ENCODE measurements at regions not wholly inside any gene's neighbourhood (a gene's known extent, or its start where the extent isn't known, plus 50 kb on each side); places are given as distances from the start of the nearest gene placed in this dataset.
"Not testable (repeated sequence)": the region's sequence is repeated elsewhere in the genome, so short reads cannot be mapped to it uniquely, and the experiment has no call there.

DNA sequence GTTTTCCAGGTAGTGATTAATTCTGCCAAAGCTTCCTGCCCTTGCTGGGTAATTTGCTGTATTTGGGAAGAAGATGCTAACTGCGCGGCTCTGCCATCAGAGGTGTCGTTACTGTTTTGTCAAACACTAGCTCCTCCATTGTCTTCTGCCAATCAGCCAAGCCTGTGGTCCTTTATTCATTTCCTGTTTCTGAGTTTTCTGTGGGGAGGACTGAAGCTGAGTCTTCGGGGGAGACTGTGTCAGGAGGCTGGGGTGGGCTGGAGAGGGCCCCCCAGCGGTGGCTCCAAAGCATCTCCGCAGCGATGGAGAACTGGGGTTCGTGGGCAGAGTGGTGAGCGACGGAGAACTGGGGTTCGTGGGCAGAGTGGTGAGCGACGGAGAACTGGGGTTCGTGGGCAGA, 322.9 kb upstream of the B3GAT1 start:
- no peak for DNase-seq (ENCODE audit: low read depth in 2 of 2, low spot score in 1 of 2)

DNA sequence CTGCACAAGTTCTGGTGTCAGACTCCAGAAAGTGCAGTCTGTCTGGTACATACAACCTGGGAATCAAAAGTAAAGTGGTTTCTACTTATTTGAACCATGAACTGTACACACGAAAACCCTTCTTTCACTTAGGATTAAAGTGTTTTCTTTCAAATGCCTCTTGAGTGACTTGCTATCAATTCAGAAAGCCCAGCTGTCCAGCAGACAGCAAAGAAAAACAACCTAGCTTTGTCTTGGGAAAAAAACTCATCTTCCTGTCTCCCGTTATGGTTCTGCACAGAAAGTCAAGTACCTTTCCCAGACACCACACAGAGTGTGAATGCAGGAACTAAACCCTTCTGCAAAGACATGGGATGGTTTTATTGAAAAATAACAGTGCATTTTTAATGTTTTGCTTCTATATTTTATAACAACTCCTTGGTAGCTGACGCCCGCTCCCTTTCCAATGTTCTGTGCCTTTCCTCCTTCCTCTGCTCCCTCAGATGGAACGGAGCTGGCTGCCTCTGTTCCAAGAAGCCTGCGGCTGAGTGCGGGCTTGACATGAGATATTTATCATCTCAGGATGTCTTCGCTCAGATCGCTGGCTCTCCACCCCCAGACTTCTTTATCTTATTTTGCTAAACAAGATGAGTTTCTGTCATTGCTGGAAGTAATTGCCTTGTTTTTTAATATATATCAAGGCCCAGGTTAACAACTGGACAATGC, 322.3 kb upstream of the B3GAT1 start:
- DNase-seq (ENCODE audit: low read depth in 2 of 2, low spot score in 1 of 2), result no peak

DNA sequence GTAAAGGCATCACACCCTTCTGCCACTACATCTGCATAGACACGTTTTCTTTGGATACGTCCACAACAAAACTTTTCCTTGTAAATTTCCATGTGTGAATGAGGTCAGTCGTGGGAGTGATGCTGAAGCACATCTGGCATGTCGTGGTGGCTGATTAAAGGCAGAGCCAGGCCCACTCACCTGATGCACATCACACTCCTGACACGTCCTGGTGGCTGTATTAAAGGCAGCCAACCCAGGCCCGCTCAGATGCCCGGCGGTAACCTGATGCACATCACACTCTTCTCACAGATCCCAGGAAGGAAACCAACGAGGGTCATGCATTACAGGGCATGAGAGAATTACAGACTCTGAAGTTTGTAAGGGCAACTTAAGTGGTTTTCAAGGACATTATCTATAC, 321.6 kb upstream of the B3GAT1 start:
- no peak for DNase-seq (ENCODE audit: low read depth in 2 of 2, low spot score in 1 of 2)

DNA sequence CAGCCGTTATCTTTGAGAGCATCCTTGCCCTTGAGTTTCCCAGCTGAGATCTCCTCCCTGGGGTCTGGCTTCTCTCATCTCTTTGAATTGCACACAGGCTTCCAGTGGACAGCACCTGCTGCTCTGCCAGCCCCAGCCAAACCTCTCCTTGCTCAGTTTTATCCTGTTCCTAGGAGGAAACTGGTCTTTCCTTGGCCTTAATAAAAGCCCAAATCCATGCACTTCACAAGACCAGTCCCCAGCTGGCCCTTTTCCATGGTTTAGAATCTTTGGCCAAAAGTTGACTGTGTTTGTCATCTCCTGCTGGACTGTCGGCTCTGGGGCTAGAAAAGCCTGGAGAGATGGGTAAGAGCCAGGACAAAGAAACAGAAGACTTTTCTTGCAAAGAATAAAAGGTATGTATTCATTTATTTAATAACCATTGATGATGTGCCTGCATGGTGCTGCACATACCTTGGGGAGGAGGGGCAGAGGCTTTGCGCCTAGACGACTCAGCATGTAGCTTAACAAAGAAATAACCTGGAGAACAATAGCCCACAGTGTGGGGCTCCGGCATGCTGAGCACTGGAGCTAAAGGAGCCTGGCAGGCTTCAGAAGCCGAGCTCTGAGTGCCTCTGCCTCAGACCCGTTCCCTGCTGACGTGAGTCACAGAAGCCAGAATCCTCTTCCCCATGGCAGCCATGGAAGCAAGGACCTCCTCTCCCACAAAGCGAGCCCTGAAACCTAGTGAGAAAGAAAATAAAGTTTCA, 319.3 kb upstream of the B3GAT1 start:
- DNase-seq (ENCODE audit: low read depth in 2 of 2, low spot score in 1 of 2), result no peak

DNA sequence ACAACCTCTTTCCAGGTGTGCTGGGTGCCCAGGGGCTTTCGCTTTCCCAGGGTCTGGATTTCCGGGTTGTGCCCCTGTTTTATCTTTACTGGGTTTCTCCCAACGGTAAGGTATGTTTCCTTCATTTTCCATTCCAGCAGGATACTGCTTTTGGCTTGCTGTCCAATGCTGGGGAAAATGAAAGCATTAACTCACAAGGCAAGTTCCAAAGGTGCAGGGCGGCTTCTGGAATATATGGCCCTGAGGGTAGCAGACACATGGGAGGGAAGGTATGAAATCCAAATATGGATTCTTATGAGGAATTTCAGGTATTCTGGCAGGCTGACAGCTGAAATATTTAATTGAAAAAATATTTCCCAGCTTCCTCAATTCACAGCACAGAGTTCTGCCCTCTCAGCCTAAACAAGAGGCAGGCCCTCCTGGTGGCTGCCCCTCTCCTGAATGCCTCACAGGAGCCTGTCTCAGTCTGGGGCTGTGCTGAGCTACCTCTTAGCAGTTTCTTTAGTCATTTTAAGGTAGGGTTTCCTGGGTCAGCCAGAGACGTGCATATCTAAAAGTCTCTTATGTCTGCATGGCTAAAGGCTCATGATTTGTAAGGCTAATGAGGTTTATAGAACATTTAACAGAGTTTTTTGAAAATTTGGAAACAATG, 318.6 kb upstream of the B3GAT1 start:
- DNase-seq (ENCODE audit: low read depth in 2 of 2, low spot score in 1 of 2), result no peak

DNA sequence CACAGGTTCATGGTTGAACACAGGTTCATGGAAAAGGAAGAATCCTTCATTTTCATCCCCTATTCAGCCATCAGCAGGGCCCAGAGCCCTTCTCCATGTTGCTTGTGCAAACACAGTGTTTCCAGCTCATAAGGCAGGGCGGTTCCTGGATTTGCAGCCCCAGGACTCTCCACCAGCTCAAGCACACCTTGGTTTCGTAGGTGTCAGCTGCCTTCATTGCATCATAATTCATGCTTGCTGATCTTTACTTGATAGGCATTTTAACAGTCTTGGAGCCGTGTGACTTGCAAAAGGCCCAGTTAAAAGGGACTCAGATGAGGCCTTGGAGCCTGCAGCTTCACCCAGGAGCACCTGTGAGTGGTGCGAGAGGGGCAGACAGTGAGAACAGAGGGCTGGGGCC, 318.1 kb upstream of the B3GAT1 start:
- no peak for DNase-seq (ENCODE audit: low read depth in 2 of 2, low spot score in 1 of 2)

DNA sequence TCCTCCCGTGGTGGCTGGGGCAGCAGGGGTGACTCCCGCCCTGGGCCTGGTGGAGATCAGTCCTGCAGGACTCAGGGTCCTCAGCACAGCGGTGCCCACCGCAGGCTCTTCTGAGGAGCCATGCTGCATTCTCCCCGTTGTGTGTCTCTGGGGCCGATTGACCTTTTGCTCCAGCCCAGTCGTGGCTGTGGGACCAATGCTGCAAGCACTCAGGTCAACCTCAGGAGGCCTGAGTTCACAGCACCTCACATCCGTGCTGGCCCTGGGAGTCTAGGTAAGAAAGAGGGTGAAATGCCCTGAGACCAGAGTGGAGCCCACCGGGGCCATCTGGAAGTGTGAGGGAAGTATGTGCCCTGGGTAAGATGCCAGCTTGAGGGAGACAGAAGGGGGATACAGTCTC, 316.1 kb upstream of the B3GAT1 start:
- no peak for DNase-seq (ENCODE audit: low read depth in 2 of 2, low spot score in 1 of 2)

DNA sequence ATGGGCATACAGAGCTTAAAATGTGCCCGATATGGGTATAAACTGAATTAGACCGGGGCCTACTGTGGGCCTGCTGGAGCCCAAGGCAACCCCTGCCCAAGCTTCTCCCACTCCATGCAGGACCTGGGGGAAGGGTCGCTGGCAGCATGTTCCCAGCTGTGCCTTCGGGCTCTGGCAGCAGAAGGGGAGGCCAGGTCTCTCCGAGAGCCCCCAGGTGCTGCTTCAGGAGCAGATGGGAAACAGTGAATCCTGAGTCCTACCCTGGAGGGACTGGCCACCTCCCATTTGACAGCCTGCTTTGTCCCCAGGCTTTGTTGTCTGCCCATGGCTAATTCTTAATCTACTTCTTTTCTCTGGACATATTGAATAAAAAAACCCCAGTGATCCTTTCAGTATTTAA, 315.6 kb upstream of the B3GAT1 start:
- DNase-seq (ENCODE audit: low read depth in 2 of 2, low spot score in 1 of 2), result no peak

DNA sequence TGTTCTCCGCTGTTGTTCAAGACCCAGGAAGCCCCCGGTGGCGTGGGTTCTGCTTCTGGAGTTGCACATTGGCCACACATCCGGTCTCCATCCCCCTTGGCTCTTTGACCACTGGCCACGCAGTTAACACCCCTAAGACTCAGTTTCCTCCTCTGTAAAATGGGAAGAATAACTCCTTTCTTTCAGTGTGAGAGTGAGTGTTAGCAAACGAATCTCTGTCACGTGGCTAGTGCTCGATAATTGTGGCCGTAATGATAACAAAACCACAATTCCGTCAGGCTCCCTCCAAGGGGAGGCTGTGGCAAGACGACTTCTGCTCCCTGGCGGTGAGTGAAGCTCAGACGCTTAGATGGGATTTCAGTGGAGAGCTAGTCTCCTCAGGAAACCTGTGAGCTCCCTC, 315.2 kb upstream of the B3GAT1 start:
- DNase-seq (ENCODE audit: low read depth in 2 of 2, low spot score in 1 of 2), result no peak

DNA sequence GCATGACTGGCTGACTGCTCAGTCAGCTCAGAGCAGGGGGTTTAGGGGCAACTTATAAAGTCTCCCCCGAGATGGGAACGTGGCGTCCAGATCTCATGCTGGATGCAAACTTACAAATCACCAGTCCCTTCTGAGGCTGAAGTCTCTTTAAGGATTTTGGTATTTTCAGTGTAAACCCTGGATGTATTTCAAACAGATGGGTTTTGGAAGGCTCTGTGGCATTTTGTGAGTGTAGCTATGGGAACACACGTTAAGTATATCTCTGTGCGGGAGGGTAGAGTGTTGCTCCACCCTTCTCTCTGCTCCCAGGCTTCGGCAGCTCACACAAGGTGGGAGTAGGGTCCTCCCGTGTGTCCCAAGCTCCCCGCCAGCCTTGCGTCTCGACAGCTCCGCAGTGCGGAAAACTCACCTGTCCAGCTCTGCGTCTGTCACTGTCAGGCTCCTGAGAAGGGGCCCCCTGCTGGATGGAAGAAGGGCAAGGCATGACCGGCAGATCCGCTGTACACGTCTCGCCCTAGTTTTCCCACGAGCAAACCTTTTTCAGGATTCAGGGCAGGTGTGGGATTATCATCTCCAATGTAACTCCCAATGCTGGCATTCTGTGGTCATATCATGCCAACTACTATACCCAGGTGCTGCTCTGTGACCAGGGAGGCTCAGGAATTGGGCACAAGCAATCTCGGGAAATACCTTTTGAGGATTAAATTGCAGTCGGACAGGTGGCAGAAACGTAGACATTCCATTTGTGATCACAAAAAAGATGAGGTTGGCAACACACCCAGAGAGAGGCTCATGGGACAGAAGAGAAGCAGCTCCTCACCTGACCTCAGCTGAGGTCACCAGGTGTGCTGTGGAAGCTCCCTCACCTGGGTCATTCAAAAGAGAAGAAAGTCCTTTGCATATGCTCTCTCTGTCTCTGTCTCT, 313.9 kb upstream of the B3GAT1 start:
- DNase-seq (ENCODE audit: low read depth in 2 of 2, low spot score in 1 of 2), result no peak

DNA sequence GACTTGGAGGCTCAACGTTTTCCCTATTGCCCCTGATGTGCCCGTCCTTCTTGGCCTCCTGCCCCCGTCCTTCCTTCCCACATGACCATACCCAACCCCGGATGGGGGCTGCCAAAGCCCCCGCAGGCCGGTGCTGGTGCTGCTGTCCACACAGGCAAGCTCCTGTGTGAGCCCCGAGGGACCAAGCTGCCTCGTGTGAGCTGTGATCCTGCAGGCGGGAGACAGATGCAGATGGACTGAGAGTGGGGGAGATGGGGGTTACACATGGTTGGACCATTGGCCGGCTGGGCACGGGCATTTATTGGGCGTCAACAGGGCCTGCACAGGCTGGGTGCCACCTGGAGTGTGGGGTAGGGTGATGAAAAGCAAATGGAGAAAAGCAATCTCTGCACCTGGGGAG, 313.2 kb upstream of the B3GAT1 start:
- DNase-seq (ENCODE audit: low read depth in 2 of 2, low spot score in 1 of 2), result no peak

DNA sequence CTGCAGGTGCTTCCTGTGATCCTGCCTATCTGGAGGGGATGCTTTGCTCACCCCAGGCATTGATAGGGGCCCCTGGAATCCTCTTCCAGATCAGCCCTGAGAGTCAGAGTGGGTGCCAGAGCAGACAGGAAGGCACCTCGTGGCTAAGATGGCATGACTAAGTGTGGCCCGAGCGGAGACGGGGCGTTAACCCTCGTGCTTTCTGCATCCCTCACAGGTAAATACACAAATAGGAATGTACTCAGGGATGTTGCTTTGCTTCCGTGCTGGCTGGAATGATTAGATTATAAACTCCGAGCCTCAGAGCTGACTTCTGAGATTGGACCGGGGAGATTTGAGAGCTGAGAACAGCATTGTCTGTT, 312.7 kb upstream of the B3GAT1 start:
- no peak for DNase-seq (ENCODE audit: low read depth in 2 of 2, low spot score in 1 of 2)

DNA sequence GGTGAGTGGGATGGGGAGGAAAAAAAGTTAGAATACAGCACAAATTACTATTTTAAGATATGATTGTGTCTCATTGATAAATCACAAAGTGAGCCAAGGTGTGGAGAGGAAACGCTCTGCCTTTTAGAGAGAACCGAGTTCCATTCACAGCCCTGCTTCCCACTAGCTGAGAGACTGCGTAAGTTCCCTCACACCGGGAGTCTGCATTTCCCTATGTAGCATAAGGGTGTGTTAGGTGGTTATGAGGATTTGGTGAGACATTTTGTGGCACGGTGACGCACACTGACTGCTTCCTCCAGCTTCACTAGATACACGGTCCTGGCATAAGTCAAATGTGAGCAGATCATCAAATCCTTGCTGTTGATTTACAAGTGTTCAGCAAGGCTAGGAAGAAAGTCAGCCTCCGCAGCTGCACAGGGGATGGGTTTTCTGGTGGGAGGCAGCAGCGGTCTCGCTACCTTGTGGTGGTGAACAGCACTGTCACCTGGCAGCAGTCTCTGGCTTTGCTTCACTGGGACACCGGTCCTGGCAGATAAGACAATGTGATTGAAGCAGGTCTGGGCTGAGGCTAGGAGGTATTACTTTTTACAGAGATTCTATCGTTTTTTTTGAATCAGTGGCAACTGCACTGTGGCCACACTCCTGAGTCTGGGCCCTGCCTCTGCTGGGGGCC, 312.2 kb upstream of the B3GAT1 start:
- no peak for DNase-seq (ENCODE audit: low read depth in 2 of 2, low spot score in 1 of 2)

DNA sequence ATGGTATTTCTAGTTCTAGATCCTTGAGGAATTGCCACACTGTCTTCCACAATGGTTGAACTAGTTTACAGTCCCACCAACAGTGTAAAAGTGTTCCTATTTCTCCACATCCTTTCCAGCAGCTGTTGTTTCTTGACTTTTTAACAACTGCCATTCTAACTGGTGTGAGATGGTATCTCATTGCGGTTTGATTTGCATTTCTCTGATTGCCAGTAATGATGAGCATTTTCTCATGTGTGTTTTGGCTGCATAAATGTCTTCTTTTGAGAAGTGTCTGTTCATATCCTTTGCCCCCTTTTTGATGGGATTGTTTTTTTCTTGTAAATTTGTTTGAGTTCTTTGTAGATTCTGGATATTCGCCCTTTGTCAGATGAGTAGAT, 308.6 kb upstream of the B3GAT1 start:
- DNase-seq (ENCODE audit: low read depth in 2 of 2, low spot score in 1 of 2), result not testable (repeated sequence)

DNA sequence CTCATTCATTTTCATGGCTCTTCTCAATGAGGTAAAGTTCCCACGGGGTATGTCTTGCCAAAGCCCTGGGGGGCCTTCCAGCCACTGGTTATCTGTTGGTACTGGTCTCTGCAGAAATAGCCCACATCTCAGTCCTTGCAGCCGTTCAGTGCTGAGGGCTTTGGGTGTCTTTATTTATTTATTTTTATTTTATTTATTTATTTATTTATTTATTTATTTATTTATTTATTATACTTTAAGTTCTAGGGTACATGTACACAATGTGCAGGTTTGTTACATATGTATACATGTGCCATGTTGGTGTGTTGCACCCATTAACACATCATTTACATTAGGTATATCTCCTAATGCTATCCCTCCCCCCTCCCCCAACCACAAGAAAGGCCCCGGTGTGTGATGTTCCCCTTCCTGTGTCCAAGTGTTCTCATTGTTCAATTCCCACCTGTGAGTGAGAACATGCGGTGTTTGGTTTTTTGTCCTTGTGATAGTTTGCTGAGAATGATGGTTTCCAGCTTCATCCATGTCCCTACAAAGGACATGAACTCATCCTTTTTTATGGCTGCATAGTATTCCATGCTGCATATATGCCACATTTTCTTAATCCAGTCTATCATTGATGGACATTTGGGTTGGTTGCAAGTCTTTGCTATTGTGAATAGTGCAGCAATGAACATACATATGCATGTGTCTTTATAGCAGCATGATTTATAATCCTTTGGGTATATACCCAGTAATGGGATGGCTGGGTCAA, 308.1 kb upstream of the B3GAT1 start:
- not testable (repeated sequence) for DNase-seq (ENCODE audit: low read depth in 2 of 2, low spot score in 1 of 2)

DNA sequence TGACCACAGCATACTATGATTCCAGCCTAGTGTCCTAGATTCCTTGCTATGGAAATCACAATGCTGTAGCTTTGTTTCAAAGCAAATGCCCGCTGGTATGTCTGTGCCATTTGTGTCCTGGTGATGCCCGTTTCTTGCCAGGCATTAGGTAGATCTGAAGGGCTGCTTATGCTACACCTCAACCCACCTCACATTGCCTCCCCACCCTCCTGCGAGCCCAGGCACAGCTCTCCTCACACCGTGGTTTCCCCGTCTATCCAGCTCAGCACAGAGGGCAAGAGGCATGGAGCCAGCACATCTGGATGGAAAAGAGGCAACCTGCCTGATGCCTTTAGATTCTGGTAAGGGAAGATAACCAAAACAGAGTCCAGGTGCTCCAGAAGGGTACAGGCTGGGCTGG, 307.4 kb upstream of the B3GAT1 start:
- no peak for DNase-seq (ENCODE audit: low read depth in 2 of 2, low spot score in 1 of 2)

DNA sequence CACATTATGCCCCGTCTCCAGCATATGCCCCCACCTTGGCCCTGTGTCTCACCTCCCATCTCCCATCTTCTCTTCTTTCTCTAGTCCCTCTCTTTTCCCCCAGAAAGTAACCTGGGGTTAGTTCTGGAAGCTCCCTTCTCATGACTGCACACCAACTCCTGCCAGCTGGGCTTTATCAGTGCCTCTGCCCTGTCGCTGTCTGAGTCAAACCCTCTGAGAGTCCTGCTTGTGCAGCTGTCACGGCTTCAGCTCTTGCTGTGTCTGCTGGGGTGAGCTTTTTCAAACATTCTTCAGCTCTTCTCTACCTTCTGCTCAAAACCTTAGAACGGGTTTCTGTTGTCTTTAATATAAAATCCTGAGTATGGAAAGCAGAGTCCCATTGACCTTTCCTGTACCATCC, 304.5 kb upstream of the B3GAT1 start:
- DNase-seq (ENCODE audit: low read depth in 2 of 2, low spot score in 1 of 2), result no peak

DNA sequence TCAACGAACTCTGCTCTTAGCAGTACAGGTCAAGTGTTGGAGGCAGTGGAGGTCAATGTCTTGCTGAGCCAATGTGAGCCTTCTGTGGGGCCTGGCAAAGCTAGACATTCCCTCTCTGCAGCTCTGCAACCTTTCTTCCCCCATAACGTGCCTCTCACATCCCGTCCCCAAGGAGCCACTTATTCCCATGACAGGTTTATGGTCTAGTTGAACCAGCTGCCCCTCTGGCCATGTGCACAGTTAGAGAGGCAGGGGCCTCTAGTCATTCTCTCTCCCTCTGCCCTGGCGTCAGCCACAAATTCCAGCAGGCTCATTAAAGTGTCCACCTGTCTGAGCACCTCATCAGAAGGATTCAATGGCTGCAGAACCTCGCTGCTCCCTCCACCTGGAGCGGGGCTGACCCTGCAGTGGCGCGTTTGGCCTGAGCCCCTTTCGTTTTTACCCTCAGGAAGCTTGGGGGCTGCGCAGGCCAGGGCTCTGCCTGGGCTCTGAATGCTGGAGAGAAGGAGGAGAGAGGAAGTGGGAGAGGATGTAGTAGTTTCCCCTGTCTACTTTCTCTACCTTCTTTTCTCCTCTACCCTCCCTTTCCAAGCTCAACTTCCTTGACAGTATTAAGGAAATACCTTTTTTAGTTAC, 302.1 kb upstream of the B3GAT1 start:
- no peak for DNase-seq (ENCODE audit: low read depth in 2 of 2, low spot score in 1 of 2)

DNA sequence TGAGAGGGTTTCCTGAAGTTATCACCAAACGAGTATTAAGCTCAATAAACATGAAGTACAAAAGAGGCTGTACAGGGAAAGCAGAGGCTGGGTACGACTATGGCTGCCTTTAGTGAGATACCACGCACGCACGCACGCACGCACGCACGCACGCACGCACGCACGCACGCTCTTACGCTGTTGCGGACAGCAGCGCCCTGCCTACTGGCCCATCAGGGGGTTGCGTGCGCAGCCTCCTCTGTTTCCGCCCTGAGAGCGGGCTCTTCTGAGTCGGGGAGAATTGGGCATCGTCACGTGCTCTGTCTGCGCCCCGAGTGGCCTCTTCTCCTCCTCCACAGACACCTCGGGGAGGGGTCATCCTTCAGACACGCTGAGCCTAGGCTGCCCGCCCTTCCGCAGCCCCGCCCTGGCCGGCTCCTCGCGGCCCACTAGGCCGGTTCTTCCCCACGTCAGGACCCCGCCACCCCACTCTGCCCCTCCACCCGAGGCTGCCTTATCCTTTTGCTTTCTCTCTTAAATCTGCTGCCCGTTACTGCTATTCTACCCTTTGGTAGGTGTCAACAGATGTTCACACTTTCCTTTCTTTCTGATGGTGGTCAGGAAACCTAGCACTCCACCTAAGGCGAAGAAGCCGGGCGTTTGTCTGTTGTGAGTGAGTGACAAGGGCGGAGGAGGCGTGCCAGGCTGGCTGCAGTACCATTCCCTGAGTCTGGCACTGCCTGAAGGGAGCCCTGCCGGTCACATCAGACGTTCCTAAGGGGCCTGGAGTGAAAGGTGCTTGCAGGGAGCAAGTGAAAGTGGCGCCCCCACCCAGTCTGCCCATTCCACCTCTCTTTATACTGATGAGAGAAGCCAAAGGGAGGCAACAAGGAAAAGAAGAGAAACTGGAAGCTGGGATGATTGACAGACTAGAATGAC, 300.4 kb upstream of the B3GAT1 start:
- no peak for DNase-seq (ENCODE audit: low read depth in 2 of 2, low spot score in 1 of 2)

Data from stimulated activated CD8-positive, alpha-beta memory T cell treated with anti-CD3 and anti-CD28 coated beads, Interleukin-4, amount 100 ng/mL, for 4 hours (primary cell).